ENCODE measurements at regions not wholly inside any gene's neighbourhood (a gene's known extent, or its start where the extent isn't known, plus 50 kb on each side); places are given as distances from the start of the nearest gene placed in this dataset.

DNA sequence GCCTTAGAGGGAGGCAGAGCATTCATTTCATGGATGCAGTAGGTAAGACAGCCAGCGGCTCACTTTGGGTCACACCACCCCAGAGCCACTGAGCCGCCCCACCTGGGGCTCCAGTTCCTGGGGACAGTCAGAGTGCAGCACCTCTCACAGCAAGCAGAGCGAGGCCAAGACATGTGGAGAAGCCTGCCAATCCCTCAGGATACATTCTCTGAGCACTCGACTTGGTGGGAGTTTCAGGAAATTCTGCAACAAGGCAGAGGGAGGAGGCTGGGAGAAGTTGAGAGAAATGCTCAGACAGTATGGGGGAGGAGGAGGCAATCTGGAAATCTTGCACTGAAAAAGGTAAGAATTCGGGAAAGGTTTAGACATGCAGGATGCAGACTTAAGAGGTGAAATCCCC, 60.8 kb upstream of the WLS start:
- TF ChIP-seq LEF1 (IDR thresholded peaks at IDR 0.05; ENCODE audit: borderline replicate concordance) (no peak), SP1 (IDR thresholded peaks at IDR 0.05) (no peak), HDGF (IDR thresholded peaks at IDR 0.05; ENCODE audit: borderline replicate concordance) (no peak), ARNT (IDR thresholded peaks at IDR 0.05) (no peak), FOXA1 (IDR thresholded peaks at IDR 0.05) (no peak)
